Neural cell (in vitro differentiated cells): ENCODE measurements at regions not wholly inside any gene's neighbourhood (a gene's known extent, or its start where the extent isn't known, plus 50 kb on each side); places are given as distances from the start of the nearest gene placed in this dataset.

Source experiments
- H2AFZ ChIP-seq: fragments of 200-600, 300-800 bp; sonication (generic), shearing (Covaris generic); 2 replicates; pipeline ENCODE4 v1.6.0; 2014; ENCODE audit warnings: low read depth, mild to moderate bottlenecking, antibody characterized with exemption, low read length, moderate library complexity
- H3F3A ChIP-seq: fragments of 200-600 bp; shearing (Covaris generic); 2 replicates; pipeline ENCODE4 v1.6.1; 2016; ENCODE audit warnings: mild to moderate bottlenecking, moderate library complexity, mixed read lengths, antibody characterized with exemption, low read length; ENCODE audit not compliant: insufficient read depth, poor library complexity, severe bottlenecking
- H3K27ac ChIP-seq: fragments of 200-600, 300-800 bp; sonication (generic), shearing (Covaris generic); 2 replicates; pipeline ENCODE4 v1.5.1; 2014; ENCODE audit warnings: mild to moderate bottlenecking, low read length, moderate library complexity
- H3K27me3 ChIP-seq: fragments of 300-800, 200-600 bp; sonication (generic), shearing (Covaris generic); 2 replicates; pipeline ENCODE4 v1.6.0; 2014; ENCODE audit warnings: mild to moderate bottlenecking, low read depth, low read length, moderate library complexity; ENCODE audit not compliant: insufficient read depth
- H3K36me3 ChIP-seq: fragments of 300-800, 200-600 bp; sonication (generic), shearing (Covaris generic); 2 replicates; pipeline ENCODE4 v1.5.1; 2014; ENCODE audit warnings: mild to moderate bottlenecking, antibody characterized with exemption, low read length, moderate library complexity; ENCODE audit not compliant: insufficient read depth
- H3K4me2 ChIP-seq: fragments of 300-800, 200-600 bp; sonication (generic), shearing (Covaris generic); 2 replicates; pipeline ENCODE4 v1.6.0; 2014; ENCODE audit warnings: mild to moderate bottlenecking, low read length
- H3K4me3 ChIP-seq: fragments of 300-800, 200-600 bp; sonication (generic), shearing (Covaris generic); 2 replicates; pipeline ENCODE4 v1.5.1; 2014; ENCODE audit warnings: mild to moderate bottlenecking, low read length, moderate library complexity
- H3K79me2 ChIP-seq: fragments of 200-600 bp; shearing (Covaris generic); replicated peaks from 2 replicates; pipeline ENCODE4 v1.6.0; 2014; ENCODE audit warnings: mild to moderate bottlenecking, low read length, moderate library complexity; ENCODE audit not compliant: insufficient read depth
- H3K9ac ChIP-seq: fragments of 300-800, 200-600 bp; sonication (generic), shearing (Covaris generic); 2 replicates; pipeline ENCODE4 v1.6.1; 2016; ENCODE audit warnings: mild to moderate bottlenecking, low read length, mixed read lengths
- H3K9me2 ChIP-seq: fragments of 200-600 bp; shearing (Covaris generic); 2 replicates; pipeline ENCODE4 v1.6.1; 2016; ENCODE audit warnings: mild to moderate bottlenecking, low read length, mixed read lengths; ENCODE audit not compliant: insufficient read depth
- H3K9me3 ChIP-seq: fragments of 200-600, 300-800 bp; sonication (generic), shearing (Covaris generic); 2 replicates; pipeline ENCODE4 v1.6.1; 2016; ENCODE audit warnings: mild to moderate bottlenecking, mixed run types, low read length, moderate library complexity, mixed read lengths
- H4K20me1 ChIP-seq: fragments of 200-600 bp; shearing (Covaris generic); 2 replicates; pipeline ENCODE4 v1.6.1; 2016; ENCODE audit warnings: mild to moderate bottlenecking, mixed run types; ENCODE audit not compliant: insufficient read depth
- CTCF ChIP-seq: fragments of 450-650 bp; IDR thresholded peaks from 2 replicates; pipeline ENCODE4 v1.5.1; 2014; ENCODE audit warnings: antibody characterized with exemption, mild to moderate bottlenecking, moderate library complexity; ENCODE audit not compliant: poor library complexity, severe bottlenecking
- EP300 ChIP-seq: fragments of 450-650 bp; conservative IDR thresholded peaks from 2 replicates; pipeline ENCODE4 v1.6.1; 2014; ENCODE audit warnings: antibody characterized with exemption, mild to moderate bottlenecking, moderate library complexity; ENCODE audit not compliant: poor library complexity, severe bottlenecking
- EZH2 ChIP-seq: fragments of 200-600, 300-800 bp; shearing (Covaris generic), sonication (generic); IDR thresholded peaks from 2 replicates; pipeline ENCODE4 v1.6.1; 2014; ENCODE audit warnings: antibody characterized with exemption, low read length, borderline replicate concordance, mild to moderate bottlenecking; ENCODE audit not compliant: insufficient read depth, poor library complexity, severe bottlenecking
- MXI1 ChIP-seq: fragments of 450-650 bp; conservative IDR thresholded peaks from 2 replicates; pipeline ENCODE4 v1.6.1; 2014; ENCODE audit warnings: antibody characterized with exemption, mild to moderate bottlenecking; ENCODE audit not compliant: poor library complexity, severe bottlenecking
- POLR2AphosphoS5 ChIP-seq: IDR thresholded peaks from 2 replicates; pipeline ENCODE4 v1.6.1; 2012
- RAD21 ChIP-seq: fragments of 450-650 bp; conservative IDR thresholded peaks from 2 replicates; pipeline ENCODE4 v1.6.1; 2014; ENCODE audit warnings: antibody characterized with exemption, mild to moderate bottlenecking, moderate library complexity
- REST ChIP-seq: IDR thresholded peaks from 2 replicates; pipeline ENCODE4 v1.6.1; 2012; ENCODE audit warnings: borderline replicate concordance
- SMC3 ChIP-seq: fragments of 450-650 bp; conservative IDR thresholded peaks from 2 replicates; pipeline ENCODE4 v1.6.1; 2014; ENCODE audit warnings: antibody characterized with exemption, mild to moderate bottlenecking, moderate library complexity; ENCODE audit not compliant: poor library complexity
- TAF1 ChIP-seq: IDR thresholded peaks from 2 replicates; pipeline ENCODE4 v1.6.1; 2012; ENCODE audit warnings: low read depth

- H2AFZ ChIP-seq, result no peak overlapping the region
- H4K20me1 ChIP-seq, result no peaks in the 10 kb centered on the region
- H3K4me3 ChIP-seq, result no peak overlapping the region
- no peak overlapping the region for H3K27ac ChIP-seq
- H3K9me3 ChIP-seq, result peaks cover 5% of the 10 kb centered on the region
- H3K9ac ChIP-seq, result no peak overlapping the region
- no peaks in the 10 kb centered on the region for H3F3A ChIP-seq
- H3K9me2 ChIP-seq, result no peaks in the 10 kb centered on the region
- TF ChIP-seq POLR2AphosphoS5 (no peak), EP300 (no peak), EZH2 (no peak), TAF1 (no peak), REST (no peak)
- no peaks in the 10 kb centered on the region for H3K27me3 ChIP-seq
- no peak overlapping the region for H3K4me2 ChIP-seq
- no peaks in the 10 kb centered on the region for H3K36me3 ChIP-seq
- H3K79me2 ChIP-seq, result no peaks in the 10 kb centered on the region
Measured at GRCh38 chr9:78791779-78792178, 494.9 kb downstream of the PSAT1 start.

- Histone ChIP-seq H3K4me2 (no peak overlapping the region), H3K27me3 (no peaks in the 10 kb centered on the region), H3K36me3 (no peaks in the 10 kb centered on the region), H3K27ac (no peak overlapping the region), H3F3A (no peaks in the 10 kb centered on the region), H3K79me2 (no peaks in the 10 kb centered on the region), H3K9ac (no peak overlapping the region), H2AFZ (no peak overlapping the region), H4K20me1 (no peaks in the 10 kb centered on the region), H3K9me2 (no peaks in the 10 kb centered on the region), H3K4me3 (no peak overlapping the region), H3K9me3 (peaks cover 5% of the 10 kb centered on the region)
- TF ChIP-seq MXI1 (no peak), TAF1 (no peak), EP300 (no peak), CTCF (no peak), REST (no peak), SMC3 (no peak), POLR2AphosphoS5 (no peak), RAD21 (no peak)
Measured at GRCh38 chr9:78792745-78793144, 495.8 kb downstream of the PSAT1 start.
